ENCODE measurements at regions not wholly inside any gene's neighbourhood (a gene's known extent, or its start where the extent isn't known, plus 50 kb on each side); places are given as distances from the start of the nearest gene placed in this dataset.

GRCh38 chr12:115467531-115467930, 783.6 kb upstream of the TBX3 start (continued):
- TF ChIP-seq ZNF174 (CRISPR knock-in tag; IDR thresholded peaks at IDR 0.05) (no peak), ZBTB40 (IDR thresholded peaks at IDR 0.05) (no peak), ZBTB40 (CRISPR knock-in tag; IDR thresholded peaks at IDR 0.05) (no peak), MAX (CRISPR knock-in tag; IDR thresholded peaks at IDR 0.05) (no peak), ZNF263 (CRISPR knock-in tag; IDR thresholded peaks at IDR 0.05; ENCODE audit: borderline replicate concordance) (no peak), DACH1 (IDR thresholded peaks at IDR 0.05; ENCODE audit: partially characterized antibody) (no peak), PRPF4 (IDR thresholded peaks at IDR 0.05; ENCODE audit: insufficient read depth, low read depth, low read length, poor library complexity, severe bottlenecking) (no peak), CGGBP1 (CRISPR knock-in tag; IDR thresholded peaks at IDR 0.05) (no peak), SAP30 (IDR thresholded peaks at IDR 0.05; ENCODE audit: borderline replicate concordance, insufficient read depth, low read depth, low read length, poor library complexity, severe bottlenecking) (no peak), ZNF766 (CRISPR knock-in tag; conservative IDR thresholded peaks at IDR 0.05) (no peak), CBX5 (IDR thresholded peaks at IDR 0.05; ENCODE audit: borderline replicate concordance, low read depth) (no peak), KAT8 (IDR thresholded peaks at IDR 0.05; ENCODE audit: low read depth) (no peak), ZNF444 (CRISPR knock-in tag; IDR thresholded peaks at IDR 0.05) (no peak), KLF1 (tag; IDR thresholded peaks at IDR 0.05) (no peak), RBM34 (IDR thresholded peaks at IDR 0.05; ENCODE audit: borderline replicate concordance, insufficient read depth, low read length) (no peak), ZZZ3 (IDR thresholded peaks at IDR 0.05) (no peak)

All from K562 (cell line).